Stomach (tissue), 4 donors: ENCODE measurements at regions not wholly inside any gene's neighbourhood (a gene's known extent, or its start where the extent isn't known, plus 50 kb on each side); places are given as distances from the start of the nearest gene placed in this dataset.

Source experiments
- CTCF ChIP-seq, 7 experiments: fragments of 450-650 bp in 4 of 7; fragments of 200-600 bp in 3 of 7; sonication (generic) in 3 of 7; IDR thresholded peaks; one replicate each; pipeline ENCODE4 v1.5.1; 2016 to 2019; ENCODE audit warnings: antibody characterized with exemption in 7 of 7, control low read depth in 2 of 7, mild to moderate bottlenecking in 1 of 7
- POLR2A ChIP-seq, 4 donors: fragments of 450-650 bp; IDR thresholded peaks; one replicate each; pipeline ENCODE4 v1.6.1; 2016; ENCODE audit warnings: antibody characterized with exemption in 4 of 4, control low read depth in 2 of 4, mild to moderate bottlenecking in 1 of 4, moderate library complexity in 1 of 4

- TF ChIP-seq CTCF (IDR thresholded peaks at IDR 0.05) (no peak), POLR2A (IDR thresholded peaks at IDR 0.05) (no peak)
Measured at GRCh38 chr1:194164755-194165154, 978.3 kb upstream of the B3GALT2 start.
